HG03460 (cell line): ENCODE measurements at regions not wholly inside any gene's neighbourhood (a gene's known extent, or its start where the extent isn't known, plus 50 kb on each side); places are given as distances from the start of the nearest gene placed in this dataset.

Source experiments
- ATAC-seq: cut with Tn5 transposase; IDR thresholded peaks from one replicate; pipeline ENCODE4 v1.9.1; 2021; ENCODE audit not compliant: unreplicated experiment

- ATAC-seq = no peak
These were observed 91.4 kb downstream of the EDN1 start for GRCh38 chr6:12381587-12381986.

DNA sequence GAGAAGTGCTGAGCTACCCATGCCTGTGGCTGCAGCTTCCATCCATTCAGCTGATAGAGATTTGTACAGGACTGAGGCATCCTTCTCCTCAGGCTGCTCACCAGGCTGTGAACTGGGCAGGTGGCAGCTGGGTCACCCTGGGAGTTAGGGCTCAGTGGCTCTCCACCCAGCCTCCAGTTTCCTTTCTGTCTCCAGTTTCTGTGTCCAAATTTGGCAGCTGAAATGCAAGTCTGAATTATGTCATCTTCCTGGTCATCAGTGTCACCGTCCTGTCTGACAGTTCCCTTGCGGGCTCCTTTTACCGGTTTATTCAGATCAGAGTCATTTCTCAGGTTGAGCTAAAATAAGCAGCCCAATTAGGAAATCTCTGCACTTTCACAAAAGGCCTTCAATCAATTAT is 93.3 kb downstream of the EDN1 start:
- peak; percentile 86 for ATAC-seq

- no peak for ATAC-seq
These were observed 94.3 kb downstream of the EDN1 start for GRCh38 chr6:12384357-12384912.

GRCh38 chr6:12385316-12385715 is 95.2 kb downstream of the EDN1 start:
- no peak for ATAC-seq

- no peak for ATAC-seq
These were observed 96.7 kb downstream of the EDN1 start for GRCh38 chr6:12386816-12387215.

GRCh38 chr6:12391472-12391871 is 101.3 kb downstream of the EDN1 start:
- no peak for ATAC-seq

DNA sequence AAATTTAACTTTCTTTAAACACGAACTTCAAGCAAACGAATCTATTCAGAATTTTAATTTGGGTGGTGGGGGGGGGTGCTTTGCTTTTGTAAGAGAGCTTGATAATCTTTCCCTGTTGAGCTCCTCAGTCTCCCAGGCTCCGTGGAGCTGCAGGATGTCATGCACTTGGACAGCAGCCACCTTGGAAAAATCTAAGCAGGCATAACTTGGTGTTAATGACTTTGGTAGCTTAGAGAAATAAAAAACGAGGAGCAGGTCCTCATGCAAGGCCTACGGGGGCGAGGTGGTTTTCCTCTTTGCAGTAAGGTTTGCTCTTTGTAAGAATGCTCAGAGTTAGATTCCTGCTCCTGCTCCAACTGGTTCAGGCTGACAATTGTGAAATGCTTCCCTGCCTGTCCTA is 102.3 kb downstream of the EDN1 start:
- no peak for ATAC-seq

DNA sequence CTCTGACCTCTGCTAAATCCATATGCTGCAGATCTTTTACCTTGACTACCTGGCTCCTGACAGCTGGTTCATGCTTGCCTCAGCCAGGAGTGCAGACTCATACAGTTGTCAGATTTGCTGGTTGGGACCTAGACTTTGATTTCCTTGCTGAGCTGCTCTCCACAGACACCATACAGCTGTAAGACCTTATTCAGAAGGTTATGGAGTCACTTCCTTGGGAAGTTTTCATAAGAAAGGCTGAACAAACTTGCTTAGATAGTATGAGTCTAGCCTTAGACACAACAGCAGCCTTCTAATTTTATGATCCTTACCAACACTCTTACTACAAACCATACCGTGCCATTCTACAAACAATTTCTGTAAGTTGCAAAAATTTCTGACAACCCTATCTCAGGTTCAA is 102.9 kb downstream of the EDN1 start:
- no peak for ATAC-seq

GRCh38 chr6:12394170-12394569 is 104.0 kb downstream of the EDN1 start:
- ATAC-seq = no peak

DNA sequence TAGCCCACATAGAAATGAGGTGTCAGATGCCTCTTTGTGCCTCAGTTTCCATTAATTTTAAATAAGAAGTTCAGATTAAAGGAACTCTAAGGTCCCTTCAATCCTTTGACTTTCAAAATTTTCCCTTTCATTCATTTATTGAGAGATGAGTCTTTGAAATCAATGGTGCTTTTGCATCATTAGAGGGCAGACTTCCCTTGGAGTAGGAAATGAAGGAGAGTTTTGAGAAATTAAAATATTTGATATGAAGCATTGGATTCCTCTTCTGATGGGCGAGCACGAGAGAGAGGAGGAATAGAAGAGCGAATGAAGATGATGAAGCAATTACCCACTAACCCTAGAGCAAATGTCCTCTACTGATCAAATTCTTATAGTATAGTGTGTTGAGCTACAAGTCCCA is 105.7 kb downstream of the EDN1 start:
- no peak for ATAC-seq

GRCh38 chr6:12401200-12401599 is 111.0 kb downstream of the EDN1 start:
- ATAC-seq = no peak

DNA sequence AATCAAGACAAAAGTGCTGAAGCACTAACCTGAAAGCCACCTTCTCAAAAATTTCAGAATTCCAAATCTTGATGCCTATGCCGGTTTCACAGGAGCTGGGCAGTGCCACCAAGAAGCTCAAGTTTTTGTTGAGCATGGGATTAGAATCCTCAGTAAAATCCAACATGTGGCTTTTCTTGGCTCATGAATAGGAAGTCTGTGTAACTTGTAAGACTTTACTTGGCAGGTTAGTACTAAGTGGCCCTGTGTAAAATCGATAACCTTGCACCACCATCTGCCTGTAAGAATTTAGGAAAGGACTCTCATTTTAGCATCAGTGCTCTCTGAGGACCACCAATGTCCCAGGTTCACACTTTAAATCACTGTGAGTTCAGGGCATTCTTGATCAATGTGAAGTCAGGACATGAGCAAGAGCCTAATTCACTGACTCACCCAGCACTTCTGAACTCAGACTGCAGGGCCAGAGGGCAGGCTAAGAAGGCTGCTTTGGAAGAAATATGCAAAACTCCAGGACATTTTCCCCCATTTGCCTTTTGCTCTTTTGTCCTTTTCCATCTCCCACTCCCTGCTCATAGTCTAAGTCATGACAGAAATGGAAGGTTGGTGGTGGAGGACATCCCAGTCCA is 113.2 kb downstream of the EDN1 start:
- ATAC-seq = no peak

- ATAC-seq = no peak
These were observed 113.9 kb downstream of the EDN1 start for GRCh38 chr6:12403947-12404647.

- no peak for ATAC-seq
These were observed 114.5 kb downstream of the EDN1 start for GRCh38 chr6:12404651-12405050.

GRCh38 chr6:12408752-12409151 is 118.6 kb downstream of the EDN1 start:
- no peak for ATAC-seq

DNA sequence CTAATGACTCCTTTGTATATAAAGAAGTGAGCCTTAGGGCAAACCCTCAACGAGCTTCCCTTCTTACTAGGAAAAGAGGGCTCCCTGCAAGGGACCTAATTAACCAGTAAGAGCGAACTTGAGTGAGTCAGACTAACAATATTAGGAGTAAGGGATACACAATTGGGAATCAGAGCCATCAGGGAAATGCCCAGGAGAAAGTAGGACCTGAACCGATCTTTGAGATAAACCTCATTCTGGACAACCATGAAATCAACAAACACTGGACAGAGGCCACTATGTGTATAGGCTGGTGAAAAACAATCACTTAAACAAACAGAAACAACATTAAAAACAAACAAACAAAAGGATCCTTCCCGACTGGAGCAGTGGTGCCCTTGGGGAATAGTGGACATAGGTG is 120.8 kb downstream of the EDN1 start:
- ATAC-seq = no peak

- ATAC-seq = no peak
These were observed 124.0 kb downstream of the EDN1 start for GRCh38 chr6:12414096-12414675.

DNA sequence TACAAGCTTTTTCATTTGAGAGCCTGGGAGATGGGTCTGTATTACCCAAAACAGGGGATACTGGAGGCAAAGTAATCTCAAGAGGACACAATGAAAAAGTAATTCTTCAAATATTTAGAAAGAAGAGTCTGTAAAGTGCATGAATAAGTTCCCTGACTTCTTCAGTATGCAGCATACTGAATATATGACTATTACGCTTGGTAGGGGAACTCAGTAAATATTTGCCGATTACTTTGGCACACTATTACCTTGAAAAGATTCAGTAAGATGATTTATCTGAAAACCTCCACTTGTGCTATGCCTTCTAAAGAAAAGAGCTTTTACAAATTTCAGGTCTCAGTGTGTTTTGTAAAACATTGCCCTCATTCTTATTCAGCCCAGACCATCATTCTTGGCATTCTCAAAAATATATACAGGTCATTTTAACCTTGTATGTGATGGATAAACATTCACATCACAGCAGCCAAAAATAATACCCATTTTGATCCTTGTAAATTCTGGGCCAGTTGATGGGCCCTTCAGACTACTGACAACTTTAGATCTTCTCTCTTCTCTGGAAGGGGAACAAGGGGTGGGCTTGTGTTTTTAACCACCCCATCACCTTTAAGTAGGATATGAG is 125.9 kb downstream of the EDN1 start:
- ATAC-seq = no peak

GRCh38 chr6:12417191-12417590 is 127.0 kb downstream of the EDN1 start:
- no peak for ATAC-seq

DNA sequence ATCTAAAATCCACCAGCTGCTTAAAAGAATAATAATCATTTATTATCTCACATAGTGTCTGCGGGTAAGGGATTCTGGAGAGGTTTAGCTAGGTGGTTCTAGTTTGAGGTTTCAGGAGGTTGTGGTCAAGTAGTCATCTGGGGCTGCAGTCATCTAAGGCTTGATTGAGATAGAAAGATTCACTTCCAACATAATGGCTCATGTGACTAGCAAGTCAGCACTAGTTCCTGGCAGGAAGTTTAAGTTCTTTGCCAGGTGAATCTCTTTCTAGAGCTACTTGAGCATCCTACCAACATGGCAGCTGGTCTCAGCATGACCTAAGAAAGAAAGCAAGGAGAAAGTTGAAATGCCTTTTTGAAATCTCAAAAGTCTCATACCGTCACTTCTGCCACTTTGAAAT is 128.8 kb downstream of the EDN1 start:
- no peak for ATAC-seq

DNA sequence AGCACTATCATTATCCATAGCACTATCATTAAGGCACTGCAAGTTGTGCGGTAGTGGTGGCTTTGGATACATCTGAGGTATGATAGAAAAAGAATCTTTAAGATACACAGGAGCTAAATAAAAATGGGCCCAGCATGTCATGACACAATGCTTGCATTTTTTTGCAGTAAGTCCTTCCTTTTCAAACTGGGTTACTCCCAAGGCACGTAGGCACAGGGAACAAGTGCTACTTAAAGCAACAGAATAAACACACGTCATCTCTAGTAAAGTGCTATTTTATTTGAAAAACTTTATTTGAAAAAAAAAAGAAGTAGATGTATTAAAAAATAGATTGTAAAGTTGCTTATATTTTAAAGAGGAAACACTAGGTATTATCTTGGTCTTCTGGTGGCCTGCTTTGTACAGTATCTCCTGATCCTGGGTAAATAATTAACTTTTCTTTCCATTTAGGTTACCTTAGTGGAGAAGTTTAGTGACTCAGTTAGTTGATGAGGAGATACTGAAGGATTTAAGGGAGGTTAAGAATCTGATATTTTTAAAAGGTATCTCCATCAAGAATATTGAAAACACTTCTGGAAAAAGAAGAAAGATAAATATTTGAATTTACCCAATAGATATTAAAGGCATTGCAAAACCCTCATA is 129.6 kb downstream of the EDN1 start:
- no peak for ATAC-seq
